Chondrocyte (in vitro differentiated cells): ENCODE measurements at regions not wholly inside any gene's neighbourhood (a gene's known extent, or its start where the extent isn't known, plus 50 kb on each side); places are given as distances from the start of the nearest gene placed in this dataset.

Experiments
- DNase-seq: peaks from one replicate; pipeline ENCODE4 v3.0.0; 2021; ENCODE audit warnings: mixed read lengths, low spot score
- H3K27ac Mint-ChIP-seq: one replicate; pipeline ENCODE4 v1.8.0; 2021; ENCODE audit warnings: mild to moderate bottlenecking, moderate library complexity, mixed read lengths; ENCODE audit not compliant: unreplicated experiment
- H3K27me3 Mint-ChIP-seq: 2 replicates; pipeline ENCODE4 v1.8.0; 2021; ENCODE audit warnings: low read depth, mixed read lengths
- H3K36me3 Mint-ChIP-seq: 2 replicates; pipeline ENCODE4 v1.8.0; 2021; ENCODE audit warnings: low read depth, mixed read lengths
- H3K4me1 Mint-ChIP-seq: 2 replicates; pipeline ENCODE4 v1.8.0; 2021; ENCODE audit warnings: low read depth, mild to moderate bottlenecking, mixed read lengths
- H3K4me3 Mint-ChIP-seq: one replicate; pipeline ENCODE4 v1.8.0; 2021; ENCODE audit warnings: mild to moderate bottlenecking, moderate library complexity, mixed read lengths; ENCODE audit not compliant: unreplicated experiment
- H3K9me3 Mint-ChIP-seq: 2 replicates; pipeline ENCODE4 v1.8.0; 2021; ENCODE audit warnings: low read depth, mixed read lengths
- CTCF ChIP-seq: fragments of 200-600 bp; sonication (generic); IDR thresholded peaks from 2 replicates; pipeline ENCODE4 v1.5.0; 2021; ENCODE audit warnings: antibody characterized with exemption, mild to moderate bottlenecking, moderate library complexity

- no peak for TF ChIP-seq CTCF
- Mint-ChIP-seq H3K4me1 (no peaks in the 10 kb centered on the region), H3K9me3 (peaks cover 9% of the 10 kb centered on the region), H3K27me3 (peaks cover 2% of the 10 kb centered on the region), H3K4me3 (no peak overlapping the region), H3K36me3 (no peaks in the 10 kb centered on the region), H3K27ac (no peak overlapping the region)
- no peak for DNase-seq
Observed at GRCh38 chr12:14148489-14149270, 167.3 kb upstream of the GRIN2B start.

DNA sequence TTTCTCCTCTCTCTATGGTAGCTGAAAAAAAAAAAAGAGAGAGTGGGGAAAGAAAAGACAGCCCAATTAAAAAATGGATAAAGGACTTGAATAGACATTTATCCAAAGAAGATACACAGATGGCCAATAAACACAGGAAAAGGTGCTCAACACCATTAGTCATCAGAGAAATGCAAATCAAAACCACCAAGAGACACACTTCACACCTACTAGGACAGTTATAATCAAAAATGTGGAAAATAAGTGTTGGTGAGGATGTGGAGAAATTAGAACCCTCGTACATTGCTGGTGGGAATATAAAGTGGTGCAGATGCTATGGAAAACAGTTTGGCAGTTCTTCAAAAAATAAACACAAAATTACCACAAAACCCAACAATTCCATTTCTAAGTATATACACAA is 172.4 kb upstream of the GRIN2B start:
- Mint-ChIP-seq H3K4me3 (no peak overlapping the region), H3K36me3 (no peaks in the 10 kb centered on the region), H3K4me1 (no peaks in the 10 kb centered on the region), H3K27ac (no peak overlapping the region), H3K27me3 (peaks cover 2% of the 10 kb centered on the region), H3K9me3 (no peaks in the 10 kb centered on the region)
- no peak for DNase-seq
- TF ChIP-seq CTCF: no peak

DNA sequence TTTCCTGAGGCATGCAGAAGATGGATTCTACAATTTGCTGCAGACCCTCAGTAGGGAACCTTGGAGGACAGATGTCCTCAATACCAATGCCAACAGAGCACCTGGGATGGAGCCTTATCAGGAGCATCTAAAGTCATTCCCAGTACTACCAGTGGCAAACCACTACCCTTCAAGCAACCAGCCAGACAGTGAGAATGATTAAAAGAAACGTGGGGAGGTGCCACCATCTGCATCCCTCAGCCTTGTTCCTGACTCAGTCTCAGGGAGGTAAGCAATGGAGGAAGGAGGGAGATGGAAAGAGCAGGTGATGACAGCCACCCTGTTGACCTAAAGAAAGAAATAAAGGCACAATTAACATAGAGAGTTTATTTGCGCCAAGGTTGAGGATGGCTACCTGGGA is 175.2 kb upstream of the GRIN2B start:
- H3K27ac Mint-ChIP-seq: no peak overlapping the region
- no peaks in the 10 kb centered on the region for H3K4me1 Mint-ChIP-seq
- no peaks in the 10 kb centered on the region for H3K27me3 Mint-ChIP-seq
- TF ChIP-seq CTCF: no peak
- no peak overlapping the region for H3K4me3 Mint-ChIP-seq
- DNase-seq: no peak
- no peaks in the 10 kb centered on the region for H3K9me3 Mint-ChIP-seq
- H3K36me3 Mint-ChIP-seq: no peaks in the 10 kb centered on the region

DNA sequence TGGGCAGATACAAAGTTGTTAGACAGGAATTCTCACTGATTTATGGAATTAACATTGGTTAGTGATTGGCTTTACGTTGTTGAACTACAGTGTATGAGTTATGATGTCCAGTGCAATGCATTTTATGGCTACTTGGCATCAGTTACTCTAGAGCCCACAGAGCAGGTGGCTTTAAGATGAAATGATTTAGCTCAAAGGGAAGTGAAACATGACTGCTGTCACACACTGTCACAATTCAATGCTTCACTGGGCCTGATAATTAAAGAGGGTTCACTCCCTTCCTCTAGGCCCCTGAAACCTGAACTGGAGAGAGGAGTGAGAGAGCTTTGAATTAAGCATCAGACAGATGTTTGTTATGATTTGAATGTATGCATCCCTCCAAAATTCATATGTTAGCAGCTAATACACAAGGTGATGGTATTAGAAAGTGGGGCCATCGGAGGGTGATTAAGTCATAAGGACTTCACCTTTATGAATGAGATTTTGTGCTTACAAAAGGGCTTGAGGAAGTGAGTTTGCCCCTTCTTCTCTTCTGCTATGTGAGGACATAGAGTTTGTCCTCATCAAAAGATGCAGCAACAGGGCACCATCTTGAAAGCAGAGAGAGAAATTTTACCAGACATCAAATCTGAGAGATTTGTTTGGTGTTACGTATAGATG is 175.8 kb upstream of the GRIN2B start:
- no peak overlapping the region for H3K27ac Mint-ChIP-seq
- no peaks in the 10 kb centered on the region for H3K4me1 Mint-ChIP-seq
- H3K27me3 Mint-ChIP-seq: no peaks in the 10 kb centered on the region
- no peaks in the 10 kb centered on the region for H3K9me3 Mint-ChIP-seq
- H3K4me3 Mint-ChIP-seq: no peak overlapping the region
- H3K36me3 Mint-ChIP-seq: no peaks in the 10 kb centered on the region
- no peak for DNase-seq
- no peak for TF ChIP-seq CTCF

DNA sequence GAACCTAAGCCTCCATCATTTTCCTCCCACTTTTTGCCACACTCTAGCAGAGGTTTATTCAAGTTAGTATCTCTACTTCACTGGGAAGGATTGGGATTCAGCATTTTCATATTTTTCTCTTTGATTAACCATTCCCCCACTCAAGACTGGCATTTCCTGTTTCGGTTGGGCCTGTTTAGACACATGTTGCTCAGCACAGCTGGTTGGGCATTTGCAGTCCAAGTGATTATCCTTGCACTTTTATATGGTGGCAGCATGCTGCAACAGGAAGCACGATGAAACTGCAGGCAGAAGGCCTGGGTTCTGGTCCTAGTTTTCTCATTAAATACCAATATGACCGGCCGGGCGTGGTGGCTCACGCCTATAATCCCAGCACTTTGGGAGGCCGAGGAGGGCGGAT is 182.9 kb upstream of the GRIN2B start:
- no peak overlapping the region for H3K4me3 Mint-ChIP-seq
- TF ChIP-seq CTCF: no peak

More for the DNA sequence above, 182.9 kb upstream of the GRIN2B start:
- Mint-ChIP-seq H3K9me3 (no peaks in the 10 kb centered on the region), H3K4me1 (no peaks in the 10 kb centered on the region), H3K36me3 (no peaks in the 10 kb centered on the region), H3K27me3 (peaks cover 13% of the 10 kb centered on the region), H3K27ac (no peak overlapping the region)
- DNase-seq: no peak
